ENCODE measurements at regions not wholly inside any gene's neighbourhood (a gene's known extent, or its start where the extent isn't known, plus 50 kb on each side); places are given as distances from the start of the nearest gene placed in this dataset.

- no peak overlapping the region for H3K4me3 Mint-ChIP-seq
- H3K9me3 ChIP-seq (ENCODE audit: low read depth): no peaks in the 10 kb centered on the region
- no peak overlapping the region for H3K4me2 ChIP-seq
- H2AFZ ChIP-seq (replicated peaks): no peak overlapping the region
- H3K4me1 ChIP-seq: no peaks in the 10 kb centered on the region
- no peak overlapping the region for H3K27ac Mint-ChIP-seq
- no peak overlapping the region for H3K9ac ChIP-seq
- no peak overlapping the region for H3K4me3 ChIP-seq
- H3K4me1 Mint-ChIP-seq: peaks cover 20% of the 10 kb centered on the region
- peaks cover 2% of the 10 kb centered on the region for H3K9me3 Mint-ChIP-seq
- no peaks in the 10 kb centered on the region for H3K36me3 ChIP-seq
- H3F3A ChIP-seq (ENCODE audit: low read depth): no peaks in the 10 kb centered on the region
- H3K27ac ChIP-seq: no peak overlapping the region
- peaks cover 5% of the 10 kb centered on the region for H3K27me3 Mint-ChIP-seq (ENCODE audit: insufficient read depth, low read depth)
- TF ChIP-seq EZH2 (IDR thresholded peaks at IDR 0.05) (no peak), EZH2phosphoT487 (IDR thresholded peaks at IDR 0.05) (no peak), CTCF (IDR thresholded peaks at IDR 0.05) (no peak)
- H4K20me1 ChIP-seq (ENCODE audit: low read depth): peaks cover 41% of the 10 kb centered on the region
- no peaks in the 10 kb centered on the region for H3K27me3 ChIP-seq
- H3K79me2 ChIP-seq (ENCODE audit: low read depth): peaks cover 49% of the 10 kb centered on the region
- DNase-seq (ENCODE audit: low spot score): no peak
- H3K36me3 Mint-ChIP-seq: peaks cover 35% of the 10 kb centered on the region
Measured at GRCh38 chr21:31503467-31503866, 156.0 kb upstream of the SOD1 start.

GRCh38 chr21:31502537-31503143, 156.9 kb upstream of the SOD1 start:
- peaks cover 25% of the 10 kb centered on the region for H3K4me1 Mint-ChIP-seq
- no peak for TF ChIP-seq EZH2 (IDR thresholded peaks at IDR 0.05)
- no peak for TF ChIP-seq EZH2phosphoT487 (IDR thresholded peaks at IDR 0.05)
- TF ChIP-seq CTCF (IDR thresholded peaks at IDR 0.05): no peak
- peak overlapping the region; percentile 69 for H3K27ac Mint-ChIP-seq
- no peak for DNase-seq (ENCODE audit: low spot score)
- Histone ChIP-seq H3K4me3 (no peak overlapping the region), H2AFZ (replicated peaks) (no peak overlapping the region), H4K20me1 (ENCODE audit: low read depth) (peaks cover 43% of the 10 kb centered on the region), H3K9me3 (ENCODE audit: low read depth) (no peaks in the 10 kb centered on the region), H3K27ac (no peak overlapping the region), H3K9ac (no peak overlapping the region), H3K4me2 (no peak overlapping the region), H3K36me3 (no peaks in the 10 kb centered on the region), H3K27me3 (no peaks in the 10 kb centered on the region), H3F3A (ENCODE audit: low read depth) (no peaks in the 10 kb centered on the region), H3K79me2 (ENCODE audit: low read depth) (peaks cover 45% of the 10 kb centered on the region), H3K4me1 (no peaks in the 10 kb centered on the region)
- peaks cover 35% of the 10 kb centered on the region for H3K36me3 Mint-ChIP-seq
- peaks cover 2% of the 10 kb centered on the region for H3K9me3 Mint-ChIP-seq
- peaks cover 5% of the 10 kb centered on the region for H3K27me3 Mint-ChIP-seq (ENCODE audit: insufficient read depth, low read depth)
- H3K4me3 Mint-ChIP-seq: no peak overlapping the region

GRCh38 chr21:31501926-31502325, 157.6 kb upstream of the SOD1 start:
- H3K4me3 Mint-ChIP-seq: no peak overlapping the region
- peaks cover 4% of the 10 kb centered on the region for H3K36me3 ChIP-seq
- H3K27ac Mint-ChIP-seq: no peak overlapping the region
- peaks cover 3% of the 10 kb centered on the region for H3K4me1 ChIP-seq
- peaks cover 50% of the 10 kb centered on the region for H4K20me1 ChIP-seq (ENCODE audit: low read depth)
- peaks cover 36% of the 10 kb centered on the region for H3K36me3 Mint-ChIP-seq
- H3K27ac ChIP-seq: no peak overlapping the region
- peaks cover 46% of the 10 kb centered on the region for H3K79me2 ChIP-seq (ENCODE audit: low read depth)
- no peak overlapping the region for H3K9ac ChIP-seq
- H3K4me2 ChIP-seq: no peak overlapping the region
- H3F3A ChIP-seq (ENCODE audit: low read depth): no peaks in the 10 kb centered on the region
- H3K27me3 ChIP-seq: no peaks in the 10 kb centered on the region
- peaks cover 22% of the 10 kb centered on the region for H3K4me1 Mint-ChIP-seq
- no peak for DNase-seq (ENCODE audit: low spot score)
- peaks cover 2% of the 10 kb centered on the region for H3K9me3 Mint-ChIP-seq
- H3K27me3 Mint-ChIP-seq (ENCODE audit: insufficient read depth, low read depth): peaks cover 5% of the 10 kb centered on the region
- no peak overlapping the region for H2AFZ ChIP-seq (replicated peaks)
- H3K4me3 ChIP-seq: no peak overlapping the region
- TF ChIP-seq CTCF (IDR thresholded peaks at IDR 0.05): no peak
- no peak for TF ChIP-seq EZH2phosphoT487 (IDR thresholded peaks at IDR 0.05)
- TF ChIP-seq EZH2 (IDR thresholded peaks at IDR 0.05): no peak
- H3K9me3 ChIP-seq (ENCODE audit: low read depth): no peaks in the 10 kb centered on the region
